ENCODE measurements at regions not wholly inside any gene's neighbourhood (a gene's known extent, or its start where the extent isn't known, plus 50 kb on each side); places are given as distances from the start of the nearest gene placed in this dataset.

GRCh38 chr2:129443865-129444739 is 535.4 kb upstream of the RAB6C start:
- H3K4me1 Mint-ChIP-seq (ENCODE audit: low read depth), result no peaks in the 10 kb centered on the region
- peaks cover 7% of the 10 kb centered on the region for H3K27me3 Mint-ChIP-seq (ENCODE audit: low read depth)
- H3K4me3 Mint-ChIP-seq, result no peak overlapping the region
- no peak for ATAC-seq
- no peak for DNase-seq
- no peaks in the 10 kb centered on the region for H3K36me3 Mint-ChIP-seq (ENCODE audit: insufficient read depth)
- H3K9me3 Mint-ChIP-seq, result no peaks in the 10 kb centered on the region

DNA sequence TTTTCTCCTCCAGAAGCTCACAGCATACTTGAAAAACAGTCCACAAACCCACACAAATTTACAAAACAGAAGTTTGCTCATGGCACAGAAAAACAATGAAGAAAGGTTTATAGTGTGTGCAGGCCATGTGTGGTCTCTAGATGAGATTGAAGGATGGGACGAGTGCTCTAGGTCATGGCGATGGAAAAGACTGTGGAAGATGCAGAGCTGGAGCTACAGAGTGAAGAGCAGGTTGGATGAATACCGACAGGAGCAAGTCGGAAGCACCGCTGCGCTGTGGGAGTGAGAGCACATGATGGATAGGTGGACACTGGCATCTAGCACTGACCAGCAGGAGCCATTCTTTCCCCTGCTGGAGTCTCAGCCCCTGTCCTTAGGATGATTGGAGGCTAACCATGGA is 534.7 kb upstream of the RAB6C start:
- Mint-ChIP-seq H3K9me3 (no peaks in the 10 kb centered on the region), H3K4me1 (ENCODE audit: low read depth) (no peaks in the 10 kb centered on the region), H3K4me3 (no peak overlapping the region), H3K36me3 (ENCODE audit: insufficient read depth) (no peaks in the 10 kb centered on the region), H3K27me3 (ENCODE audit: low read depth) (peaks cover 7% of the 10 kb centered on the region)
- DNase-seq (no peak), ATAC-seq (no peak)

DNA sequence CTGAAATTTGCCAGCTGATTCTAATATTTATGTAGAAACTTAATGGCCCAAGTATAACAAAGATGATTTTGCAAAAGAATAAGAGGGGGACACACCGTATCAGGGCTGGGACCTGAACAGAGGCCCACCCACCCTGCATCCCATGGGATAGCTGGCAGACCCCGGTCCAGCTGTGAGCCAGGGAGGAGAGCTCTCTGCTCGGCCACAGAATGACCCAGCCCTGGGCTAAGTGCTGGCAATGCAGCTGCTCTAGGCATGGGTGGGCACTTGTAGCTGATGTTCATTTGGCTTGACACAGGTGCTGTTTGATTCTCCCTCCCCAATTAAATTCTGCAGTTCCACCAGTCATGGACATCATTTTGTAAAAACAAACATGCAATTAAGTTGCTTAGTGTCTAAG is 522.8 kb upstream of the RAB6C start:
- Mint-ChIP-seq H3K36me3 (ENCODE audit: insufficient read depth) (no peaks in the 10 kb centered on the region), H3K4me3 (no peak overlapping the region), H3K27me3 (ENCODE audit: low read depth) (no peaks in the 10 kb centered on the region), H3K4me1 (ENCODE audit: low read depth) (no peaks in the 10 kb centered on the region), H3K9me3 (no peaks in the 10 kb centered on the region)
- ATAC-seq, result no peak
- no peak for DNase-seq

DNA sequence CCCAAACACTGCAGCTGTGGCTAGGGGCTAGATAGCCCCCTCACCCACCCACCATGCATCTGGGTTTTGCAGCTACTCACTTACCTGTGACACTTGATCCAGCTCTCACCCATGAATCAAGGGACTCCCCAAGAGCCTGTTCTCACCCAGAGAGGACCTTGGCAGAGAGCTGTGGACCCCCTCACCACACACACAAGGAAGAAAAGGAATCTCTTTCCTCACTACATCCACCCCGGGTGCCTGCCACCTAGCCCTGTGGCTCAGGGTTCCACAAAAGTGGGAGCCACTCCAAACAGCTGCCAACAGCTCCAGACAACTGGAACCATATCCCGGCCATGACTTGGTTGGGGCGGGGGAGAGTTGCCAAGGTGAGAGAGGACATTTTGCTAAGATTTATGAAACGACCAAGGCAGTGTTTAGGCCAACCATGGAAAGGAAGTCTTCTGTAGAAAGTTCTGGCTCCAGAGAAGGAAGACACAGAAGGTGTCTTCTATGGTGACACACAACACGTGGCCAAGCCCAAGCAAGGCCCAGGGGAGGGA is 522.1 kb upstream of the RAB6C start:
- Mint-ChIP-seq H3K36me3 (ENCODE audit: insufficient read depth) (no peaks in the 10 kb centered on the region), H3K9me3 (no peaks in the 10 kb centered on the region), H3K27me3 (ENCODE audit: low read depth) (no peaks in the 10 kb centered on the region), H3K4me1 (ENCODE audit: low read depth) (no peaks in the 10 kb centered on the region), H3K4me3 (no peak overlapping the region)
- ATAC-seq (no peak), DNase-seq (no peak)

GRCh38 chr2:129458006-129458405 is 521.5 kb upstream of the RAB6C start:
- ATAC-seq (no peak), DNase-seq (no peak)
- Mint-ChIP-seq H3K4me3 (no peak overlapping the region), H3K9me3 (no peaks in the 10 kb centered on the region), H3K36me3 (ENCODE audit: insufficient read depth) (no peaks in the 10 kb centered on the region), H3K4me1 (ENCODE audit: low read depth) (no peaks in the 10 kb centered on the region), H3K27me3 (ENCODE audit: low read depth) (no peaks in the 10 kb centered on the region)

- ATAC-seq (no peak), DNase-seq (no peak)
- Mint-ChIP-seq H3K36me3 (ENCODE audit: insufficient read depth) (no peaks in the 10 kb centered on the region), H3K27me3 (ENCODE audit: low read depth) (no peaks in the 10 kb centered on the region), H3K4me1 (ENCODE audit: low read depth) (no peaks in the 10 kb centered on the region), H3K9me3 (no peaks in the 10 kb centered on the region), H3K4me3 (no peak overlapping the region)
Measured at GRCh38 chr2:129458436-129458835, 521.0 kb upstream of the RAB6C start.

DNA sequence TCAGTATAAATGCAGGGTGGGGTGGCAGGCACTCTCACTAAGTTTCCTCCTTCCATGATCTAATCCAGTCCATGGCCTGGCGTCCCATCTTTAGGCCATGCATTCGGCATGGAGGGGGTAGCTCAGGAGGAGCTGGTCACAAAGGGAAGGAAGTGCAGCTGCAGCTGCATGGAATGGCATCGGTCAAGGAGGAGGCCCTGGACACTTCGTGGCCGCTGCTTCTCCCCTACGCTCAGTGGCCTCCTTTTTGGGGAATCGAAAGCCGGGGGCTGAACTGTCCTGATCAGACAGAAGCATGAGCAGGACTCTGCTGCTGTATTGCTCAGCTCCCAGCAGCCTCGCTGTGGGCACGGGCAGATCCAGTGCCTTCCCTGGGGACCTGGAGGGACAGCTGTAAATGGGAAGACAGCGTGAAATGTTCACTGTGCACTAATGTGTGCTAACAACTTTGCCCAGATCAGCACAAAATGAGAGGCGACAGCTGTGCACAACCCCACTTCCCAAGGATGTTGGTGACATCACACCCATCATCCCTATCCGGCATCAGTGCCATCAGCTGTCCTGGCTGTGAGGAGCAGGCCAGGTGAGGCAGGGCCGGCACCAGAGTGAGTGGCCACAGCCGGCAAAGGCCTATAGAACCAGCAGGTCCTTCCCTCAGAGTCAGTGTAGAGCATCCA is 520.1 kb upstream of the RAB6C start:
- Mint-ChIP-seq H3K9me3 (no peaks in the 10 kb centered on the region), H3K27me3 (ENCODE audit: low read depth) (no peaks in the 10 kb centered on the region), H3K4me1 (ENCODE audit: low read depth) (no peaks in the 10 kb centered on the region), H3K36me3 (ENCODE audit: insufficient read depth) (no peaks in the 10 kb centered on the region), H3K4me3 (no peak overlapping the region)
- ATAC-seq, result no peak
- DNase-seq, result no peak

- H3K4me3 Mint-ChIP-seq, result no peak overlapping the region
- H3K36me3 Mint-ChIP-seq (ENCODE audit: insufficient read depth), result no peaks in the 10 kb centered on the region
- no peaks in the 10 kb centered on the region for H3K9me3 Mint-ChIP-seq
- no peak for ATAC-seq
- DNase-seq, result no peak
- no peaks in the 10 kb centered on the region for H3K27me3 Mint-ChIP-seq (ENCODE audit: low read depth)
- no peaks in the 10 kb centered on the region for H3K4me1 Mint-ChIP-seq (ENCODE audit: low read depth)
Measured at GRCh38 chr2:129459881-129460280, 519.6 kb upstream of the RAB6C start.

GRCh38 chr2:129460299-129461198 is 518.9 kb upstream of the RAB6C start:
- DNase-seq (no peak), ATAC-seq (no peak)
- no peaks in the 10 kb centered on the region for H3K27me3 Mint-ChIP-seq (ENCODE audit: low read depth)
- no peaks in the 10 kb centered on the region for H3K9me3 Mint-ChIP-seq
- H3K36me3 Mint-ChIP-seq (ENCODE audit: insufficient read depth), result no peaks in the 10 kb centered on the region
- H3K4me1 Mint-ChIP-seq (ENCODE audit: low read depth), result no peaks in the 10 kb centered on the region
- H3K4me3 Mint-ChIP-seq, result no peak overlapping the region

DNA sequence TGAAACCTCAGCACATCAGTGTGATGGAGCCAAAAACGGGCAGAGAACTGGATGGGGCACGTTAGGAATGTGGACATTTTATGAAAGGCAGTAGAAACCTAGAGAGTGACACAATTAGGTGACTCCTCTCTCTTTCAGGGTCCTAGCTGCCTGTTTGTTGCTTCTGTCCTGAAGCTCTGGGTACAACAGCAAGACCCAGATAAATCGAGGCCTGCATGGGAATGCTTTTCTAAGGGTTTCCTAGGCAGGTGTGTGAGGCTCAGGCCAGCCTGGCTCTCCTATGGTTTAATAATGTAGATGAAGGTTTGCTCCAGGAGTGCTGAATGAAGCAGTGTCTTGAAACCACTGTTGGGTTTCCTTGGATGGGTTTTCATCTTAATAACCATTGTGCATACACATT is 517.1 kb upstream of the RAB6C start:
- H3K4me1 Mint-ChIP-seq (ENCODE audit: low read depth), result no peaks in the 10 kb centered on the region
- no peaks in the 10 kb centered on the region for H3K9me3 Mint-ChIP-seq
- no peak overlapping the region for H3K4me3 Mint-ChIP-seq
- DNase-seq, result no peak
- H3K27me3 Mint-ChIP-seq (ENCODE audit: low read depth), result no peaks in the 10 kb centered on the region
- ATAC-seq, result no peak
- no peaks in the 10 kb centered on the region for H3K36me3 Mint-ChIP-seq (ENCODE audit: insufficient read depth)

DNA sequence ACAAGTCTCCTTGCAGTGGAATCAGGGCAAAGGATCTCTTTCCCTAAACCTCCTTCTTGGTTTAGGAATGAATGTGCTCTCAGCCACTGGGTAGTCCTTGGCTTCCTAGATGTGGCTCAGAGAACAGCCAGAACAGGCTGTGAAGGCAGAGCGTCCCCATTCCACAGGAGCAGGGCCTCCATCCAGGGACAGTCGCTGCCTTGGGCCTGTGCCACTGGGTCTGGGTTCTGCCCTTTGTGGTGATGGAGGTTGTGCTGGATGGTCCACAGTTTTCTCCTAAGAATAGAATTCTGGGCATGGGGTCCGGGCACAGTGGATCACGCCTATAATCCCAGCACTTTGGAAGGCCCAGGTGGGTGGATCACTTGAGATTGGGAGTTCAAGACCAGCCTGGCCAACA is 516.5 kb upstream of the RAB6C start:
- H3K4me3 Mint-ChIP-seq, result no peak overlapping the region
- no peaks in the 10 kb centered on the region for H3K4me1 Mint-ChIP-seq (ENCODE audit: low read depth)
- no peak for DNase-seq
- H3K27me3 Mint-ChIP-seq (ENCODE audit: low read depth), result no peaks in the 10 kb centered on the region
- no peaks in the 10 kb centered on the region for H3K9me3 Mint-ChIP-seq
- no peaks in the 10 kb centered on the region for H3K36me3 Mint-ChIP-seq (ENCODE audit: insufficient read depth)
- ATAC-seq, result no peak

DNA sequence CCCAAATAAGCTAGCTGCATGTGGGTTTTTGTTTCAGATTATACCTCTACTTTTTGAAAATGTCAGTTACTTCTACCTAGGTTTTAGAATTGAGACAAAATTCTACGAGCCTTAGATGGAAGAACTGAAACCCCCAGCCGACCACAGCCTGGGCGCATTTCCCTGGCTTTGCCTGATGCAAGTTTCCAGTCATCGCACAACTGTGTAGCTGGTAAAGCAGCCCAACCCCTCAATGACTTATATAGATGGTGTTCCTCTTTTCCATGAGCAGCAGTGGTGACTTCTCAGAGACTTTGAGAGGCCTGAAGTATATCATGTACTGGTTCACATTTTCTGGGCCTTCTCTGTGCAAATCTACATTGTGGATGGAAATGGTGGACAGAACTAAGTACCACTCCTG is 515.4 kb upstream of the RAB6C start:
- no peaks in the 10 kb centered on the region for H3K27me3 Mint-ChIP-seq (ENCODE audit: low read depth)
- H3K4me1 Mint-ChIP-seq (ENCODE audit: low read depth), result no peaks in the 10 kb centered on the region
- no peaks in the 10 kb centered on the region for H3K36me3 Mint-ChIP-seq (ENCODE audit: insufficient read depth)
- no peak overlapping the region for H3K4me3 Mint-ChIP-seq
- DNase-seq, result no peak
- no peaks in the 10 kb centered on the region for H3K9me3 Mint-ChIP-seq
- no peak for ATAC-seq

- no peak overlapping the region for H3K4me3 Mint-ChIP-seq
- no peaks in the 10 kb centered on the region for H3K9me3 Mint-ChIP-seq
- H3K36me3 Mint-ChIP-seq (ENCODE audit: insufficient read depth), result no peaks in the 10 kb centered on the region
- no peaks in the 10 kb centered on the region for H3K4me1 Mint-ChIP-seq (ENCODE audit: low read depth)
- ATAC-seq (no peak), DNase-seq (no peak)
- no peaks in the 10 kb centered on the region for H3K27me3 Mint-ChIP-seq (ENCODE audit: low read depth)
Measured at GRCh38 chr2:129464631-129465030, 514.8 kb upstream of the RAB6C start.

GRCh38 chr2:129465045-129465444 is 514.4 kb upstream of the RAB6C start:
- H3K9me3 Mint-ChIP-seq, result no peaks in the 10 kb centered on the region

More at GRCh38 chr2:129465045-129465444, 514.4 kb upstream of the RAB6C start:
- Mint-ChIP-seq H3K36me3 (ENCODE audit: insufficient read depth) (no peaks in the 10 kb centered on the region), H3K4me1 (ENCODE audit: low read depth) (no peaks in the 10 kb centered on the region), H3K4me3 (no peak overlapping the region), H3K27me3 (ENCODE audit: low read depth) (no peaks in the 10 kb centered on the region)
- ATAC-seq, result no peak
- DNase-seq, result no peak

Data from activated T-cell treated with anti-CD3 and anti-CD28 coated beads, Interleukin-2, amount 50 U/mL, for 4 hours (primary cell).